ENCODE measurements at regions not wholly inside any gene's neighbourhood (a gene's known extent, or its start where the extent isn't known, plus 50 kb on each side); places are given as distances from the start of the nearest gene placed in this dataset.

- no peak for DNase-seq
These were observed 1235.2 kb downstream of the TBC1D22A start for GRCh38 chr22:47997612-47998011.

- no peak for DNase-seq
These were observed 1234.7 kb downstream of the TBC1D22A start for GRCh38 chr22:47997052-47997590.

GRCh38 chr22:47996446-47996857 is 1234.0 kb downstream of the TBC1D22A start:
- no peak for DNase-seq

- no peak for DNase-seq
These were observed 1233.3 kb downstream of the TBC1D22A start for GRCh38 chr22:47995718-47996117.

- DNase-seq: no peak
These were observed 1232.8 kb downstream of the TBC1D22A start for GRCh38 chr22:47995264-47995627.

- no peak for DNase-seq
These were observed 1232.3 kb downstream of the TBC1D22A start for GRCh38 chr22:47994601-47995263.

- DNase-seq: no peak
These were observed 1231.6 kb downstream of the TBC1D22A start for GRCh38 chr22:47994045-47994444.

- DNase-seq: no peak
These were observed 1228.0 kb downstream of the TBC1D22A start for GRCh38 chr22:47990481-47990880.

- no peak for DNase-seq
These were observed 1225.5 kb downstream of the TBC1D22A start for GRCh38 chr22:47987885-47988515.

- no peak for DNase-seq
These were observed 1213.8 kb downstream of the TBC1D22A start for GRCh38 chr22:47976219-47976618.

- DNase-seq: no peak
These were observed 1205.4 kb downstream of the TBC1D22A start for GRCh38 chr22:47967831-47968230.

GRCh38 chr22:47966316-47966715 is 1203.9 kb downstream of the TBC1D22A start:
- no peak for DNase-seq

GRCh38 chr22:47965896-47966295 is 1203.4 kb downstream of the TBC1D22A start:
- no peak for DNase-seq

GRCh38 chr22:47965066-47965465 is 1202.6 kb downstream of the TBC1D22A start:
- DNase-seq: no peak

- DNase-seq: no peak
These were observed 1201.2 kb downstream of the TBC1D22A start for GRCh38 chr22:47963660-47964059.

GRCh38 chr22:47957649-47958048 is 1195.2 kb downstream of the TBC1D22A start:
- no peak for DNase-seq

- DNase-seq: no peak
These were observed 1191.7 kb downstream of the TBC1D22A start for GRCh38 chr22:47954107-47954506.

- no peak for DNase-seq
These were observed 1182.5 kb downstream of the TBC1D22A start for GRCh38 chr22:47944941-47945340.

- DNase-seq: no peak
These were observed 1181.6 kb downstream of the TBC1D22A start for GRCh38 chr22:47943729-47944700.

- no peak for DNase-seq
These were observed 1177.8 kb downstream of the TBC1D22A start for GRCh38 chr22:47940211-47940610.

- no peak for DNase-seq
These were observed 1171.4 kb downstream of the TBC1D22A start for GRCh38 chr22:47933891-47934290.

GRCh38 chr22:47933226-47933625 is 1170.8 kb downstream of the TBC1D22A start:
- no peak for DNase-seq

- DNase-seq: no peak
These were observed 1167.3 kb downstream of the TBC1D22A start for GRCh38 chr22:47929646-47930185.
